KMS-11 (cell line): ENCODE measurements at regions not wholly inside any gene's neighbourhood (a gene's known extent, or its start where the extent isn't known, plus 50 kb on each side); places are given as distances from the start of the nearest gene placed in this dataset.

Experiments used
- H2AFZ ChIP-seq: fragments of 200-600 bp; sonication (generic); 2 replicates; pipeline ENCODE4 v1.6.1; 2016; ENCODE audit warnings: antibody characterized with exemption, mixed run types, low read depth
- H3K27ac ChIP-seq: fragments of 200-600 bp; sonication (generic); 2 replicates; pipeline ENCODE4 v1.6.1; 2016; ENCODE audit warnings: mild to moderate bottlenecking, mixed run types
- H3K27me3 ChIP-seq: fragments of 200-600 bp; sonication (generic); 2 replicates; pipeline ENCODE4 v1.6.1; 2017; ENCODE audit warnings: mild to moderate bottlenecking, low read depth, mixed run types, moderate library complexity; ENCODE audit not compliant: insufficient read depth
- H3K36me3 ChIP-seq: fragments of 200-600 bp; sonication (generic); 2 replicates; pipeline ENCODE4 v1.6.1; 2017; ENCODE audit warnings: mild to moderate bottlenecking, mixed run types; ENCODE audit not compliant: insufficient read depth
- H3K4me1 ChIP-seq: fragments of 200-600 bp; sonication (generic); 2 replicates; pipeline ENCODE4 v1.6.1; 2016; ENCODE audit warnings: mild to moderate bottlenecking, low read depth, mixed run types; ENCODE audit not compliant: poor library complexity, severe bottlenecking
- H3K4me2 ChIP-seq: fragments of 200-600 bp; sonication (generic); 2 replicates; pipeline ENCODE4 v1.7.0; 2016; ENCODE audit warnings: mild to moderate bottlenecking, mixed run types
- H3K4me3 ChIP-seq: fragments of 200-600 bp; sonication (generic); IDR thresholded peaks from 2 replicates; pipeline ENCODE4 v1.6.1; 2017; ENCODE audit warnings: low read depth, low read length, mixed read lengths; ENCODE audit not compliant: insufficient read depth
- H3K79me2 ChIP-seq: fragments of 200-600 bp; sonication (generic); 2 replicates; pipeline ENCODE4 v1.6.1; 2016; ENCODE audit warnings: low read depth, mixed run types; ENCODE audit not compliant: insufficient read depth
- H3K9ac ChIP-seq: fragments of 200-600 bp; sonication (generic); 2 replicates; pipeline ENCODE4 v1.6.1; 2016; ENCODE audit warnings: mild to moderate bottlenecking, mixed run types
- H4K20me1 ChIP-seq: fragments of 200-600 bp; sonication (generic); 2 replicates; pipeline ENCODE4 v1.6.1; 2016; ENCODE audit warnings: mild to moderate bottlenecking, mixed run types; ENCODE audit not compliant: insufficient read depth
- CTCF ChIP-seq: fragments of 200-600 bp; sonication (generic); conservative IDR thresholded peaks from 2 replicates; pipeline ENCODE4 v1.6.1; 2017; ENCODE audit warnings: low read depth, mild to moderate bottlenecking, antibody characterized with exemption, low read length, moderate library complexity, mixed read lengths

- Histone ChIP-seq H3K27me3 (no peaks in the 10 kb centered on the region), H3K9ac (no peak overlapping the region), H3K4me1 (no peaks in the 10 kb centered on the region), H3K27ac (no peak overlapping the region), H3K79me2 (no peaks in the 10 kb centered on the region), H4K20me1 (no peaks in the 10 kb centered on the region), H3K36me3 (no peaks in the 10 kb centered on the region), H2AFZ (no peak overlapping the region), H3K4me2 (no peak overlapping the region), H3K4me3 (no peak overlapping the region)
- TF ChIP-seq CTCF: no peak
Measured at GRCh38 chr1:189644970-189645369, 832.7 kb downstream of the BRINP3 start.

DNA sequence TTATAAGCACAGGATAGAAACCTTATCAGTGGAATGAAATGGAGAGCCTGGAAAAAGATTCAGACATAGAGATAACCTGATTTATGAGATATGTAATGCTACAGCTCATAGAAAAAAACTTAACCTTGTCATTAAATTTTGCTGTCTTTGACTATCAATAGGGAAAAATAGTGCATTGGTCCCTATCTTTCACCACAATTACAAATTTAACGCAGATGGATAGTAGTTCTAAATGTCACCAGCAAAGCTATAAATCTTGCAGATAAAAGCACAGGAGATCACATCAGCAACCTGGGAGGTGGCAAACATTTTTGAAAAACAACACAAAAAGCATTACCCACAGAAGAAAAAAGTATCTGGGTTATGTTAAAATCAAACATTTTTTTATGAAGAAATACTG lies 831.6 kb downstream of the BRINP3 start:
- Histone ChIP-seq H3K27me3 (no peaks in the 10 kb centered on the region), H3K4me1 (no peaks in the 10 kb centered on the region), H3K36me3 (no peaks in the 10 kb centered on the region), H3K4me3 (no peak overlapping the region), H4K20me1 (no peaks in the 10 kb centered on the region), H2AFZ (no peak overlapping the region), H3K79me2 (no peaks in the 10 kb centered on the region), H3K27ac (no peak overlapping the region), H3K9ac (no peak overlapping the region), H3K4me2 (no peak overlapping the region)
- TF ChIP-seq CTCF: no peak

DNA sequence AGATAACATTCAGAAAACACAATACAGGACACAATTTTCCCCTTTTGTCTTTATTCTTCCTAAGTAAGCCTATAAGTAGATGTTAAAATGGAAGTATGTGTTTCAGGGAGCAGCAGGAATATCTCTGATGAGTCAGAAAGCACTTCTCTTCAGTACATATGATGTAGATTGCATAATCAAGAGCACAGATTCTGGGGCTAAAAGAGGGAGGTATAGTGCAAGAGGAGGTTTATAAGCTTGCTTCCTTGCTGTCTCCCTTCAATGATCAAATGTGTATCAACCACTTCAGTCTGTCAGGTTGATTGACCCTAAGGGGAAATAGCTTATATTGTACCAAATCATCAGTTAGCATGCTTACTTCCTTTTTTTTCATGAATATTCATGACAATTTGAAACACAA lies 822.8 kb downstream of the BRINP3 start:
- Histone ChIP-seq H3K36me3 (no peaks in the 10 kb centered on the region), H4K20me1 (no peaks in the 10 kb centered on the region), H3K27me3 (no peaks in the 10 kb centered on the region), H3K79me2 (no peaks in the 10 kb centered on the region), H3K4me1 (no peaks in the 10 kb centered on the region), H3K27ac (no peak overlapping the region), H2AFZ (no peak overlapping the region), H3K4me3 (no peak overlapping the region), H3K9ac (no peak overlapping the region), H3K4me2 (no peak overlapping the region)
- no peak for TF ChIP-seq CTCF

GRCh38 chr1:189656628-189657530 lies 820.8 kb downstream of the BRINP3 start:
- no peak overlapping the region for H3K27ac ChIP-seq
- H4K20me1 ChIP-seq: no peaks in the 10 kb centered on the region
- H3K27me3 ChIP-seq: no peaks in the 10 kb centered on the region
- no peak for TF ChIP-seq CTCF
- H3K79me2 ChIP-seq: no peaks in the 10 kb centered on the region
- no peak overlapping the region for H3K9ac ChIP-seq
- H3K4me3 ChIP-seq: no peak overlapping the region
- H3K4me2 ChIP-seq: no peak overlapping the region
- no peak overlapping the region for H2AFZ ChIP-seq
- no peaks in the 10 kb centered on the region for H3K36me3 ChIP-seq
- no peaks in the 10 kb centered on the region for H3K4me1 ChIP-seq
